NCI-H1930 (cell line): ENCODE measurements at regions not wholly inside any gene's neighbourhood (a gene's known extent, or its start where the extent isn't known, plus 50 kb on each side); places are given as distances from the start of the nearest gene placed in this dataset.
"Not testable (repeated sequence)": the region's sequence is repeated elsewhere in the genome, so short reads cannot be mapped to it uniquely, and the experiment has no call there.

Source experiments
- DNase-seq, 2 experiments: peaks; one replicate each; lab custom pipeline; 2025; lab: John Stamatoyannopoulos, UW

DNA sequence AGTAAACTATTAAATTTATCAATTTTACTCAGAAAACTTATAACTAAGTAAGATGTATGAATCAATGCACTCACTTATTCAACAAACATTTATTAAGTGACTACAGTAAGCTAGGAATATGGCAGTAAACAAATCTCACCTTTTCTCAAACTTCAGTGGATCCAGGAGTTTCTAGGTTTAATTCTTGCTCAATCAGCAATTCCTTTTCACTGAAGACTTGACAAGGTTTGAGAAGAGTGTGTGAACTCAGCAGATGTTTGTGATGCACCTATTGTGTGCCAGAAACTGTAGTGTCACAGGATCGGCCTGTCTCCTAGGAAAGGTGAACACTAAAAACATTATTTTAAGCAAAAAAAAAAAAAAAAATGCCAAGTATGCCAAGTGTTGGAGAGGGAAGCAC, 167.8 kb downstream of the ALG10 start:
- DNase-seq = no peak

DNA sequence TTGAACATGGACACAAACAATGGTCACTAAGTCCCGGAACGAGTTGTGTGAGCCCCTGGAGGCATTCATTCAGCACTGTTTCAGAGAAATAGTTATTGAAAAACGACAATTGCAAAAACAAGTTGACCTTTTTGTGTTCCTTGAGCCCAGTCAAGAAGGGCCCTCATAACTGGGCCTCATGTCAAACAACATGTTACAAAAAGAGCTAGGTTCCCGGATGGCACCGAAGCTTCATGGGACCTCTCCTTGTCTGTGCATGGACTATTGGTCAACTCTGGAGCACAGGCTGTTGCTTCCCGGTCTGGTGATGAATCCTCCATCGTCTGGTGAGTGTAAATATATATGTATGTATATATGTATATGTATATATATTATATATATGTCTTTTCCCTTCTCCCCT, 176.6 kb downstream of the ALG10 start:
- no peak for DNase-seq

DNA sequence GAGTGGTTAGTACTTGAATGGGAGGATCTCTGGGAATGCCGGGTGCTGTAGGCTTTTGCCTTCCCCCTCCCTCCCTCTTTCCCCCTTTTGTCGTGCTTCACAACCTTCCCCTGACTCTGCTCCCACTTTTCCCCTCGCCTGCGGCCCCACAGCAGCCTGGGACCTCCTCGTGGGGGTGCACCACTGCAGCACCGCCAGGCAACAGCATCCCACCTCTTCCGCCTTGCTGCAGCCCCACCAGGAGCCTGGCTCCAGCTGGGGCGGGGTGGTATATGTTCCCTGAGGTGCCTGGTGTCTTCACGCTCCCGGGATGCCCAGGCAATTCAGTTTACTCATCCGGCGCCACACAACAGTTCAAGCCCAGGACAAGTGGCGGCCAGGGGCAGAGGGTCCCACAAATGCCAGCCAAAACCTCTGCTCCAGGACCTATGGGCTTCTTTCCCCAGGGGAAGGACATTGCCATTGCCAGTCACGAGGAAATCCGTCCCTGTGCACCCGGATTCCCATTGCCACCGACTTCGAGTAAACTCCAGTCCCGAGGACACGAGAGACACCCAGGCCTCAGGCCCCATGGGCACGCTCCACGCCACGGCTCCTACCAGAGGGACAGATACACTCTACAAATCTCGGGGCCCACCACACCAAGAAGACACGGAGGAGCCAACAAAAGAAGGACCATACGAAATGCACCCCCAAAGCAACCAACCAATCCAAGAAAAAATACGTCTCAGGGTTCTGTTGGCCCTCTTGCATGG, 181.7 kb downstream of the ALG10 start:
- DNase-seq = no peak

DNA sequence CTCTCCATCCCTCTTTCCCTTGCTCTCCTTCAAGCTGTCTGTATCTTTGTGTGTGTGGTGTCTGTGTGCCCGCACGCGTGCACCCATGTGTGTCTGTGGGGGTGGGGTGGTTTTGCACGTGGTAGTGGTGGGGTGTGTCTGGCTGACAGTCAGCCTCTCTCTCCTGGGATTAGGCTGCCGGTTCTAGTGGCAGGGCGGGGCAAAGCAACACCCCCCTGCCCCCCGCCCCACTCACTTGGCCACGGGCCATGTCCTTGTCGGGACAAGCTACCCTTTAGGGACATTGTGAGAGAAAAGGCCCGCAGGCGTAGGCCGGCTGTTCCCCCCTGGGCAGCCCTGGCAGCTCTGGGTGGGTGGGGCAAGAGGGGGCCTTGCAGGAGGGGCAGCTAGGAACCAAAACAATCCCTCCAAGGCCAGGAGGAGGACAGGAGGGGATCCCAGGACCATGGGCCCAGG, 182.6 kb downstream of the ALG10 start:
- no peak for DNase-seq

DNA sequence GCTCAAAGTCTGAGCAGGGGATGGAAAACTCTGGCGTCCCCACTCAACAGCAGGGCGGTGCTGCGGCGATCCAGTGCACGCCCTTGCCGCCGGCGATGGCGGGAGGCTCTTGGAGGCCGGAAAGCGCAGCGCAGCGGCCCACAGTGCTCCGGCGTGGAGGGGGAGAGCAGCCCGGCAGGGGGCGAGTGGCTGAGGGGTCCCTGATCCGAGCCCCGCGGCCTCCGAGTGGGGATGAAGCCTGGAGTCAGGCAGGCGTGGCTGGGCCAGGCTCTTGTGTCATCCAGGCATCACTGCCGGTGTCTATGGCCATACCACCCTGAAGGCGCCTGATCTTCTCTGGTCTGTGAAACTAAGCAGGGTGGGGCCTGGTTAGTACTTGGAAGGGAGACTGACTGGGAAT, 183.1 kb downstream of the ALG10 start:
- DNase-seq = no peak

DNA sequence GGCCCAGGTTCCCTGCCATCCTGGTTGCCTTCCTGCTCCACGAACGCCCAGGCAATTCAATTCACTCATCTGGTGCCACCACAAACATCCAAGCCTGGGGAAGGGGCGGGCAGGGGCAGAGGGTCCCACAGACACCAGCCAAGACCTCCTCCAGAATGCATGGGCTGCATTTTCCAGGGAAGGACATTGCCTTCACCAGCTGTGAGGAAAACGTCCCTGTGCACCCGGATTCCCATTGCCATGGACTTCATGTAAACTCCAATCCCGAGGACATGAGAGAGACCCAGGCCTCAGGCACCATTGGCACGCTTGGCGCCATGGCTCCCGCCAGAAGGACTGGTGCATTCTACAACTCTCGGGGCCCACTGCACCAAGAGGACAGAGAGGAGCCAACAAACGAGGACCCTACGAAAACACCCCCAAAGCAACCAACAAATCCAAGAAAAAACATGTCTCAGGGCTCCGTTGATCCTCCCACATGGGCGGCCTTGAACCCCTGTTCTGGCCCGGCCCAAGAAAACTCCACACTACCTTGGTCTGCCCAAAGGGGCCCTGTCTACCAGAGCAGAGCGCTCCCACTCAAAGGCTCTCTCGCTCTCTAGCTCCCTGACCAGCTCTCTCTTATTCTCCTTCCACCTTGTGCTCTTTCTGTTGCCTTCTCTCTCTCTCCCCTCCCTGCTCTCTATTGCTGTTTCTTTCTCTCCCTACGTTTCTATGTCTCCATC, 183.9 kb downstream of the ALG10 start:
- DNase-seq = no peak

DNA sequence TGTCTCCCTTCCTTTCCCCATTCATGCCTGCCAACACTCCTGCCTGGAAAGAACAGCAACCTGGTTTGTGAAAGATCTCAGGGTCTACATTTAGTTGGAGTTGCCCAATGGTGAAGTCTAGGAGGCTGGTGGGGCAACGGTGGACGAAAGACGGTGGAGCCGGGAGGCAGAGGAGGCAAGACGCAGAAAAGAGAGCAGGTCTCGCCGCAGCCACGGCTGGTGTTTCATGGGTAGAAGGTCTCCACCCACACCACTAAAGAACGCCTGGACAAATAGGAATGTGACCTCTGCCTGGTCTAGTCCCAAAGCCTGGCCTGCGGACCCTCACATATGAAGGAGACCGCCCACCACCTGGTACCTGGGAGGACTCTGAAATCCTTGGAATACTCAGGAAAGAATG, 185.6 kb downstream of the ALG10 start:
- DNase-seq = no peak

DNA sequence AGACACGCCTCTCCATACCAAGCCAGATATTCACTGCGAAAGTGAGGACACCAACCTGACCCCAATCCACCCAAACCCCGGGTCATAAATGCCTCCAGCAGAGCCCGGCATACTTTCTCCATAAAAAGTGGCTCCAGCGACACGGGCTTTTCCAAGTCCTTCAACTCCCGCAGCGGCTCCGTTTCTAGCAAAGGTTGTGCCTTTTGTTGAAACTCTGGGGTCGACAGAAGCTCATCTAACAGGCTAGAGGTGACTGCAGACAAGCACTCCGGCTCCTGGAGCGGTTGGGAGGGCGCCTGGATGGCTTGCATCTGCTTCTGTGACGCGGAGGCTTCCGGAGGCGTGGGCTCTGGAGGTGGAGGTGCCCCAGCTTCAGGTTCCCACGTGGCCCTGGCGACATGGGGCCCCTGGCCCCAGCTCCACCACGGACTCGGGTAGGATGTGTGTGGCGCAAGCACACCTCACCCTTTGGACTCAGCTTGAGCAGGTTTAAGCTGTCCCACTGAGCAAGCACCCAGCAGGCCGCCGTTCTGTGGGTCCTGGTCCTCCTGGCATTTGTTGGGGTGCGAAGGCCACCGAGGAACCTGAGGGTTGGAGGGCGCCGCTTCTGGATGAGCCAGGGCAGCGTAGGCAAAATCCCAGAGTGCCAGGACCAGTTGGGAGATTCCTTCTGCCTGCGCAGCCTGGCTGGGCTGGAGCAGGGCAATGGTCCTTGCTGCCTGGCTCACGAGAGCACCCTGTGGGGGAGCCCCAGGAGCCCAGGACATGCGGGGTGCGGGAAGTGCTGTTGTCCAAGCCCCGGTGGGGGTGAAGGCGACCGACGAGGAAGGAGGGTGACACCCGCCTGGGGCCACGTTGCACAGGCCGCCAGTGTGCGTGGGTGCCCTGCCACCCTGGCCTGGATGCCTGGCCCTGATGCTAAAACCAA, 186.3 kb downstream of the ALG10 start:
- no peak for DNase-seq

DNA sequence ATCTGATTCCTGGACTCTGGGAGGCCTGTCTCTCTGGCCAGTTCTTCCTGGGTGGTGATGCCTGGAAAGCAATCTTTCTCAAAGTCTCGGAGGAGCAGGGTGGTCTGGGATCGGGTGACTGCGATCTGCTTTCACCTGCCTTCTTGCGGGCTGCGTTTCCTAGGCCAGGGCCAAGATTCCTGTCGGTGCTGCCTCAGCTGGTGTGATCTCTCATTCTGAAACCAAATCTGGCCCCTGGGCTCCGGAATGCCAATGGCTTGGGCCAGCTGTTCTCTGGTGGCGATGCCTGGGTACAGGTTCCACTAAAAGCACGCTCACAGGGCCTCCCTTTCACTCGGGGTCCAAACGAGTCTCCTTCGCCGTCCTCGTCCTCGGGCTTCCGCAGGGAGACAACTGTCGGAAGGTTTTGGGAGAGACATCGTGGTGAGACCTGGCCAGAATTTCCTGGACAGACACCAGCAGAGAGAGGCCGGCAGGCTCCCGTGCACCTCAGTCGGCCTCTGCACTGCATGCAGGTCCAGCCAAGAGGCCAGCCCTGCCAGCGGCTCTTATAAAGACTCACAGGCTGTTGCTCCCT, 187.1 kb downstream of the ALG10 start:
- no peak for DNase-seq

DNA sequence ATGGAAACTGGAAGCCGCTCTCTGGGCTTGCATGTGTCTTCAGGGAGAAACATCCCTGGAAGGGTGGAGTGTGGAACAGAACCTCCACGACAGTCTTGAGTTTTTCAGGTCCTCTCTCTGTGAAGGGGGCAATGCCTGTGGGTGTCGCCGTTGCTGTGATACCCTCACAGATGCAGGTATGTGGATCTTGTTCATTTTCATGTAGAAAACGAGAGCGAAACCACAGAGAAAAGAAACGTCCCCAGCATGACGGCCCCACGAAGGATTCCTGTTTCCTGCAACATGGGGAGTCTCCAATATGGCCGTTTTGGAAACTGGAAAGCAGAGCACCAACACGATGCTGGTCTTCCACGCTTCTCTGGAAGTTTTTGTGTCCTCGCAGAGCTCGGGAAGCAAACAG, 187.9 kb downstream of the ALG10 start:
- no peak for DNase-seq

DNA sequence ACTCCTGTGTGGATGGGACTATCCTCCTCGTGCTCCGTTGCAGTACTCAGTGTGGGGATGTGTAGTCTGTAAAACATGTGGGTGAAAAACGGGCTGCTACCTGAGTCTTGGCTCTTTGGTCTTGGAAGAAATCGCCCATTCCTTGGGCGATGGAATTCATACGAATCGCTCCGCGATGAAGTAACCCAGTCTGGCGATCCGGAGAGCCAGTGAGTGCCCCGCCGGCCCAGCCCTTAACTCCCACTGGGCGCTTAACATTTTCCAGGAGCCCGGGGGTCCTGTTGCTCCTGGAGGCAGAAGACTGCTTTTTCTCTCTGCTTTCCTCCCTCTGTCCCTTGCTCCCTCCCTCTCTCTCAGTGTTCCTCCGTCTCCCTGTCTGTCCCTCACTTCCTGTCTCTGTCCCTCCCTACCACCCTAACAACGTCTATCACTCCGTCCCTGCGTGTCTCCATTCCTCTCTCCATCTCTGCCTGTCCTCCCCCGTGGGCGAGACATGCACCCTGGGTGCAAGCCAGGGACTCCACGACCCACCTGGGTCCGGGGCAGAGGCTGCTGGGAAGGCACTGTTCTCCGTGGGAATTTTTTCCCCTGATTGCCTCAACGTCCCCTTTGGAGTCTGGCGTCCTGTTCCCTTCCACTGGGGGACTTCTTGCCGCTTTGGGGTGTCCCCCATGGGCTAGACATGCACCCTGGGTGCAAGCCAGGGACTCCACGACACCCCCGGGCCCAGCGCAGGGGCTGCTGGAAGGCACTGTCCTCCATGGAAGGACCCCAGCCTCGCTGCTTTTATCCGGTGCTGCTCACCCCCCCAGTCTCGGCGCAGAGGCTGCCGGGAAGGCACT, 188.6 kb downstream of the ALG10 start:
- DNase-seq = no peak

DNA sequence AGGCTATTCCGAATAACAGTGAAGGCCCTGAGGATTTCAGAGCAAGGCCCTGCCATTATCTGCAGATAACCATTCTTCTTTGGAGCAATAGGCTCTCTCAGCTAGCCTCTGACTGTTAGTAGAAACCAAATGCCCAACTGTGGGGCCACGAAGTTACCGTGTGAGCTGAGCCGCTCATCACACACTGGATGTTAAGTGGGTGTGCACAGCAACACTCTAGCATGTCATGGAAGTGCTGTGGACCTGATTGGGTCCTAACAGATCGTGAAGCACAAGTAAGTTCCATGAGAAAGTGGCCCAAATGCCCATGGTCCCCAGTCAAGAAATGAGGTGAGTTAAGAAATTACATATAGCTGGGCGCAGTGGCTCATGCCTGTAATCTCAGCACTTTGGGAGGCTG, 190.4 kb downstream of the ALG10 start:
- no peak for DNase-seq

DNA sequence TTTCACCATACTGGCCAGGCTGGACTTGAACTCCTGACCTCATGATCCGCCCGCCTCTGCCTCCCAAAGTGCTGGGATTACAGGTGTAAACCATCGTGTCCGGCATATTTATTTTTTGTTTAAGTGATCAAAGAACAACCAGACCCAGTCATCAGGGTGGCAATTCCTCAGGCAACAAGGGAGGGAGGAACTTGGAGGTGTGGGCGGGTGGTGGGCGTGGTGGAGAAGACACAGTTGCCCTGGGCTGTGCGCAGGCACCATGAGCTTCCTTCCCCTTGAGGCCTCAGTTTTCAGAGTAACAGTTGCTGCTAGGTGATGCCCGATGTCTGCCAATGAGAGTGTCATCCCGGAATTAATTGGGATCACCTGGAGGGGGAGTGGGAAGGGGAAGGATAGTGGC, 191.7 kb downstream of the ALG10 start:
- no peak for DNase-seq

DNA sequence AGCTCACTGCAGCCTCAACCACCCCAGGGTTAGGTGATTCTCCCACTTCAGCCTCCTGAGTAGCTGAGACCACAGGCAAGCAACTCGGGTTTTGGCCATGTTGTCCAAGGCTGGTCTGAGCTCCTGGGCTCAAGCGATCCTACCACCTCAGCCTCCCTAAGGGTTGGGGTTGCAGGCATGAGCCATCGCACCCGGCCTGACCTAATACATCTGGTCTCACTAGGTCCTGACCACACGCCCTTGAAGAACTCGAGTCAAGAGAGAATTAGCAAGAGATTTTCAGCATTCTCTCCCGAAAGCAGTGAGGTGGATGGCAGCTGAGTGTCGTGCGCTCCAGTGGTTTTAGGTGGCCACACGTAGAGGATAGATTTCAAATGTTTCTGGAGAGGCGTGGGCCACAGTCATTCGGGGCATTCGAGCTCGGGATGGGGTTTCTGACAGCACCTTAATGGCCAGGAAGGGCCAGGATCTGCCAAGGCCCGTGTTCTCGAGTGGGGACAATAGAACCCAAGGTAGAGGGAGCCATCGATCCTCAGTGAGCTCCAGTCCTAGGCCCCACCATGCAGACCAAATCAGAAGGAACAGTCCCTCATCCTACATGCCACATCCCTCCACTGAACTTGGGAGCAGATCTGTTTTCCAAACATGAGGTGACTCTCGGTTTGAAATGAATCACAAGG, 193.1 kb downstream of the ALG10 start:
- no peak for DNase-seq

DNA sequence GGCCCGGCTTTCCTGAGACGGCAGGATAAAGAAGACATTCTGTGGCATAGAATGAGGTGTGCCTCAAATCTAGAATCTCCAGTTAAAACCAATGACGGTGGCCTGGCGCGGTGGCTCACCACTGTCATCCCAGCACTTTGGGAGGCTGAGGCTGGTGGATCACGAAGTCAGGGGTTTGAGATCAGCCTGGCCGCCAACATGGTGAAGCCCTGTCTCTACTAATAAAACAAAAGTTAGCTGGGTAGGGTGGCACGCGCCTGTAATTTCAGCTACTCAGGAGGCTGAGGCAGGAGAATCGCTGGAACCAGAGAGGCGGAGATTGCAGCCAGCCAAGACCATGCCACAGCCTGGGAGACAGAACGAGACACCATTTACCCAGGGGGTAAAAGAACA, 193.6 kb downstream of the ALG10 start:
- DNase-seq = no peak

DNA sequence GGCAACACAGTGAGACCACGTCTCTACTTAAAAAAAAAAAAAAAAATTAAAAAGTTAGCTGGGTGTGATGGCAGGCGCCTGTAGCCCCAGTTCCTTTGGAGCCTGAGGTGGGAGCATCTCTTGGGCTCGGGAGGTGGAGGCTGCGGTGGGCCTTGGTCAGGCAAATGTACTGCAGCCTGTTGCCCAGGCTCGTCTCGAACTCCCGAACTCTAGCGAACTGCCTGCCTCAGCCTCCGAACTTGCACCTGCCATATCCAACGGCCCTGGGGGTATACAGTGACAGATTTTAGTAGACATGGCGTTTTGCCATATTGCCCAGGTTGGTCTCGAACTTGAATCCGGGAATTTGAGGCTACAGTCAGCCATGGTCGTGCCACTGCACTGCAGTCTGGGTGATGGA, 195.4 kb downstream of the ALG10 start:
- no peak for DNase-seq

DNA sequence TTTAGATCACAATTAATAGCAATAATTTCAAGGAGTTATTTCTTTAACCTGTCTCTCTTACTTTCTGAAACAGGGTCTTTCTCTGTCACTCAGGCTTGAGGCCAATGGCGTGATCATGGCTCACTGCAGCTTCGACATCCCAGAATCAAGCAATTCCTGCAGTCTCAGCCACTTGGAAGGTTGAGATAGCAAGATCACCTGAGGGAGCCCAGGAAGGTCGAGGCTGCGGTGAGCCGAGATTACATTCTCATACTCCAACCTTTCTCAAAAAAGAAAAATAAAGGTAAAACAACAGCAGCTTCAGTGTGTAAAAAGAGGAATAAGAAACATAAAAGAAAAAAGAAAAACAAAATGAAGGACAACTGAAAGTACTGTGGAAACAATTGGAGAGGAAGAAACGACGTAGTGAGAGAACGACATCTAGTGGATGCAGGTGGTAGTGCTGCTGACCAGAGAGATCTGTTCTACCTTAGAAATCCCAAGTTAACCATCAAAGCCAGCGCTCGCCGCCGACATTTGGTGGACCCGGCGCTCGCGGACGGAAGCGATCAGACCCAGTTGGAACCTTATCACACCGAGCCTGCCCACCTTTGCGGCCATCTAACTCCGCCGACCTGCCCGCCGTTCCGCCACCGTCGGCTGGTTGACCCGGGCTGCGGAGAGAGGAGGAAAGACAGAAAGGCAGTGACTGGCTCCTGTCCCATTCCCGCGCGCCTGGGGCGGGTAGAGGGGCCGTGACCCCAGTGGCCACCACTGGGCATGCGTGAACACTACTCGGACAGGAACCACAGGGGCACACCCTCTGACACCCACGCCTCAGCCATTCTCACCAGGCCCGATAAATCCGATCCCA, 196.1 kb downstream of the ALG10 start:
- DNase-seq = peak; percentile 66 to 82

DNA sequence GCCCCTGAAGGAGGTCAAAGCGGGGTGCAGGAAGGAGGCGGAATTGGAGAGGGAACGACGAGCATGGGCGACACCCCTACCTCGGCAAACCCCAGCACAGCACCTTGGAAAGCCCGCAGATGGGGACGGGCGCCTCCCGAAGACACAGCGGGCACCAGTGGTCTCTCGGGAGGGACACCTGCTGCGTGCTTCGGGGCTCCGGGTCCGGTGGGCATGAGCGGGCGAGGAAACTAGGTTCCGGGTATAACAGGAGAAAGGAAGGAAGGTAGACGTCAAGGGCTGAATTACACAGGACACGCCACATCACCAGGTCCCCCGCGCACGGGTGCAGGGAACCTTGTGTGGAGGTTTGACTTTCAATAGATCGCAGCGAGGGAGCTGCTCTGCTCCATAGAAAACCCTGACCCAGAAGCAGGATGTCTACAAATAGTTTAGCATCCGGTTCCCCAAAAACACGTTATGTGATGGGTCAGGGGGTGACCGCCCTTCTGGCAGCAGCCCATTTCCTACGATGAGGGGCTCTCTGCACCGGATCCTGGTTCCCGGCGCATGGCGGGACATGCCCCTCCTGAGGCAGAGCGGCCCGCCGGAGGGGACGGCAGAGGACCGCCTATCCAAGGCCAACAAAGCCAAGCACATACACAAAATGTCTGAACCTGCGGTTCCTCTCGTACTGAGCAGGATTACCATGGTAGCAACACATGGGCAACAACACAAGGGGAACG, 196.9 kb downstream of the ALG10 start:
- peak; percentile 35 to 45 for DNase-seq

DNA sequence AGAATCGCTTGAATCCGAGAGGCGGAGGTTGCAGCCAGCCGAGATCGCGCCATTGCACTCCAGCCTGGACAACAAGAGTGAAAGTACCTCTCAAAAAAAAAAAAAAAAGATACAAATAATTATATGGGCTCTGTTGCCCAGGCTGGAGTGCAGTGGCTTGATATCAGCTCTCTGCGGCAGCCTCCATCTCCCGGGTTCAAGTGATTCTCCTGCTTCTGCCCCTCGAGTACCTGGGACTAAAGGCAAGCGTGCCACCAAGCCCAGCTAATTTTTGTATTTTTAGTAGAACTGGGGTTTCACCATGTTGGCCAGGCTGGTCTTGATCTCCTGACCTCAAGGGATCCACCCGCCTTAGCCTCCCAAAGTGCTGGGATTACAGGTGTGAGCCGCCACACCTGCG, 197.8 kb downstream of the ALG10 start:
- not testable (repeated sequence) for DNase-seq
